OCI-LY7 (cell line): ENCODE measurements at regions not wholly inside any gene's neighbourhood (a gene's known extent, or its start where the extent isn't known, plus 50 kb on each side); places are given as distances from the start of the nearest gene placed in this dataset.

Experiments used
- EZH2phosphoT487 ChIP-seq: fragments of 200-600 bp; sonication (generic); IDR thresholded peaks from 2 replicates; pipeline ENCODE4 v1.6.1; 2018; ENCODE audit warnings: low read depth, borderline replicate concordance, mild to moderate bottlenecking, mixed run types, antibody characterized with exemption, low read length, moderate library complexity, mixed read lengths
- TF ChIP-seq, protein P1 (sequence below): fragments of 200-600 bp; sonication (generic); conservative IDR thresholded peaks from 2 replicates; pipeline ENCODE4 v1.5.1; 2014; ENCODE audit warnings: mild to moderate bottlenecking, antibody characterized with exemption, low read length, moderate library complexity, mixed read lengths

DNA sequence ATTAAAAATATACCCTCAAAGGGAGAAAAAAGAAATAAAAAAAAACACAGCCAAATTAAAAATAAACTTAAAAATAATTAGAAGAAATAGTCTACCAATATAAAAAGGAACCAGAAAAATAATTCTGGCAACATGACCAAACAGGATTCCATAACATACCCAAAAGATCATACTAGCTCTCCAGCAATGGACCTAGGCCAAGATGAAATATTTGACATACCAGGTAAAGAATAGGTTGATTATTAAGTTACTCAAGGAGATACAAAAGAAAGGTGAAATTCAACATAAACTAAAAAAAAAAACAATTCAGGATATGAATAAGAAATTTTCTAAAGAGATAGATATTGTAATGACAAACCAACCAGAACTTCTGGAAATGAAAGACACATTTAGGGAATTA is 121.3 kb upstream of the SCAF11 start:
- TF ChIP-seq, protein P1, sequence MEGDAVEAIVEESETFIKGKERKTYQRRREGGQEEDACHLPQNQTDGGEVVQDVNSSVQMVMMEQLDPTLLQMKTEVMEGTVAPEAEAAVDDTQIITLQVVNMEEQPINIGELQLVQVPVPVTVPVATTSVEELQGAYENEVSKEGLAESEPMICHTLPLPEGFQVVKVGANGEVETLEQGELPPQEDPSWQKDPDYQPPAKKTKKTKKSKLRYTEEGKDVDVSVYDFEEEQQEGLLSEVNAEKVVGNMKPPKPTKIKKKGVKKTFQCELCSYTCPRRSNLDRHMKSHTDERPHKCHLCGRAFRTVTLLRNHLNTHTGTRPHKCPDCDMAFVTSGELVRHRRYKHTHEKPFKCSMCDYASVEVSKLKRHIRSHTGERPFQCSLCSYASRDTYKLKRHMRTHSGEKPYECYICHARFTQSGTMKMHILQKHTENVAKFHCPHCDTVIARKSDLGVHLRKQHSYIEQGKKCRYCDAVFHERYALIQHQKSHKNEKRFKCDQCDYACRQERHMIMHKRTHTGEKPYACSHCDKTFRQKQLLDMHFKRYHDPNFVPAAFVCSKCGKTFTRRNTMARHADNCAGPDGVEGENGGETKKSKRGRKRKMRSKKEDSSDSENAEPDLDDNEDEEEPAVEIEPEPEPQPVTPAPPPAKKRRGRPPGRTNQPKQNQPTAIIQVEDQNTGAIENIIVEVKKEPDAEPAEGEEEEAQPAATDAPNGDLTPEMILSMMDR: no peak
- no peak for TF ChIP-seq EZH2phosphoT487
